PC-9 (cell line): ENCODE measurements at regions not wholly inside any gene's neighbourhood (a gene's known extent, or its start where the extent isn't known, plus 50 kb on each side); places are given as distances from the start of the nearest gene placed in this dataset.

Experiments
- CTCF ChIP-seq: fragments of 200-600 bp; sonication (generic); conservative IDR thresholded peaks from 2 replicates; pipeline ENCODE4 v1.6.1; 2017; ENCODE audit warnings: mixed run types, antibody characterized with exemption, mild to moderate bottlenecking, moderate library complexity
- EZH2 ChIP-seq: fragments of 200-600 bp; sonication (generic); IDR thresholded peaks from 2 replicates; pipeline ENCODE4 v1.8.0; 2017; ENCODE audit warnings: antibody characterized with exemption, low read depth

GRCh38 chr7:156494960-156495359 is 145.6 kb upstream of the RNF32 start:
- TF ChIP-seq EZH2 (no peak), CTCF (no peak)
